H1 (cell line): ENCODE measurements at regions not wholly inside any gene's neighbourhood (a gene's known extent, or its start where the extent isn't known, plus 50 kb on each side); places are given as distances from the start of the nearest gene placed in this dataset.

Source experiments
- BRCA1 ChIP-seq: IDR thresholded peaks from 2 replicates; pipeline ENCODE4 v1.6.1; 2012; ENCODE audit warnings: low read depth, low read length, improper control_type of control experiment
- CBX8 ChIP-seq: fragments of 300-800, 300-1000 bp; sonication (generic); IDR thresholded peaks from 2 replicates; pipeline ENCODE4 v1.7.1; 2016; ENCODE audit warnings: low read depth, low read length, borderline replicate concordance
- CEBPB ChIP-seq: IDR thresholded peaks from 2 replicates; pipeline ENCODE4 v1.6.1; 2012; ENCODE audit warnings: low read depth, low read length
- CTCF ChIP-seq, 3 experiments: IDR thresholded peaks; 1 replicate in 2 of 3; 2 replicates in 1 of 3; pipeline versions ENCODE4 v1.5.1 to v1.6.1; 2011; ENCODE audit warnings: low read length in 3 of 3, mild to moderate bottlenecking in 3 of 3, inconsistent platforms in 2 of 3, low read depth in 1 of 3, moderate library complexity in 1 of 3; ENCODE audit not compliant: insufficient read depth in 1 of 3; ENCODE audit errors: control extremely low read depth in 1 of 3

GRCh38 chr10:1989090-1989489 lies 251.8 kb upstream of the ADARB2 start:
- TF ChIP-seq CBX8, result no peak
- TF ChIP-seq CTCF (IDR thresholded peaks at IDR 0.05; ENCODE audit: control extremely low read depth in 1 of 3, insufficient read depth in 1 of 3, low read depth in 1 of 3, low read length in 3 of 3), result no peak
- no peak for TF ChIP-seq CEBPB
- no peak for TF ChIP-seq BRCA1
